ENCODE measurements at regions not wholly inside any gene's neighbourhood (a gene's known extent, or its start where the extent isn't known, plus 50 kb on each side); places are given as distances from the start of the nearest gene placed in this dataset.

DNA sequence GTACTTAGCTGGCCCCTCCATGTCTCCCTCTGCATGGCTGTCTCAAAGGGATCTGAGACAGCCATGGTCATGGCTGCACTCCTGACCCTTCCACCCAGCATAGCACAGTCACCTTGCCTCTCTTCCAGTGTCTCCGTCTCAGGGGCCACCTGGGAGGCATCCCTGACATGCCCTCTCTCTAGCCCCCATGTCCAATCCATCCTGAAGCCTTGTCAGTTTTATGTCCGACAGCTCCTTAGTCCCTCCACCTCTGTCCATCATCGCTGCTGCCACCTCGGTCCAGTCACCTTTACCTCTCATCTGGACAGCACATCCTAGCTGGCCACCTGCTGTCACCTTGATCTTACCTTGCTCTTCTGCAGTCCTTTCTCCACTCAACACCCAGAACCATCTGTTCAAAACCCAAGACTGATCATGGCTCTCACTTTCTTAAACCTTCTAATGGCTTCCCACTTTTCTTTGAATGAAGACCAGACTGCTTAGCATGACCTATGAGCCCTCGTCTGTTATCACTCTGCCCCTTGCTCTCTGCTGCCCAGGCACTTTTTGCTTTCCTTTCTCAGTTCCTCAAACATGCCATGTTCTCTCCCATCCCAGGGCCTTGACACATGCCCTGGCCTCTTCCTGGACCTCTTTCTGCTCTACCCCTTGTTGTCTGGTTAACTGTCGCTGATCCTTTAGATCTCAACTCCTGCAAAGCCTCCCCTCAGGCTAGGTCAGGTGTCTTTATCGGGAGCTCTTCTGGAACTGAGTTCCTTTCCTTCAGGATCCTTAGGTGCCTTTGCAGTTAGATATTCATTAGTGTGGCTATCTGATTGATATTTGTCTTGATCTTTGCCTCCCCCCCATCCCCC is 181.8 kb upstream of the PITX1 start:
- TF ChIP-seq, protein P1, sequence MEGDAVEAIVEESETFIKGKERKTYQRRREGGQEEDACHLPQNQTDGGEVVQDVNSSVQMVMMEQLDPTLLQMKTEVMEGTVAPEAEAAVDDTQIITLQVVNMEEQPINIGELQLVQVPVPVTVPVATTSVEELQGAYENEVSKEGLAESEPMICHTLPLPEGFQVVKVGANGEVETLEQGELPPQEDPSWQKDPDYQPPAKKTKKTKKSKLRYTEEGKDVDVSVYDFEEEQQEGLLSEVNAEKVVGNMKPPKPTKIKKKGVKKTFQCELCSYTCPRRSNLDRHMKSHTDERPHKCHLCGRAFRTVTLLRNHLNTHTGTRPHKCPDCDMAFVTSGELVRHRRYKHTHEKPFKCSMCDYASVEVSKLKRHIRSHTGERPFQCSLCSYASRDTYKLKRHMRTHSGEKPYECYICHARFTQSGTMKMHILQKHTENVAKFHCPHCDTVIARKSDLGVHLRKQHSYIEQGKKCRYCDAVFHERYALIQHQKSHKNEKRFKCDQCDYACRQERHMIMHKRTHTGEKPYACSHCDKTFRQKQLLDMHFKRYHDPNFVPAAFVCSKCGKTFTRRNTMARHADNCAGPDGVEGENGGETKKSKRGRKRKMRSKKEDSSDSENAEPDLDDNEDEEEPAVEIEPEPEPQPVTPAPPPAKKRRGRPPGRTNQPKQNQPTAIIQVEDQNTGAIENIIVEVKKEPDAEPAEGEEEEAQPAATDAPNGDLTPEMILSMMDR (IDR thresholded peaks at IDR 0.05; ENCODE audit: insufficient read depth, low read length, poor library complexity, severe bottlenecking), result no peak
- TF ChIP-seq EZH2phosphoT487 (conservative IDR thresholded peaks at IDR 0.05; ENCODE audit: low read length), result no peak

All from SU-DHL-6 (cell line).